Endothelial cell (in vitro differentiated cells): ENCODE measurements at regions not wholly inside any gene's neighbourhood (a gene's known extent, or its start where the extent isn't known, plus 50 kb on each side); places are given as distances from the start of the nearest gene placed in this dataset.

ENCODE experiments used
- DNase-seq: peaks from one replicate; pipeline ENCODE4 v3.0.0; 2021; ENCODE audit warnings: low spot score
- H3K27ac Mint-ChIP-seq: one replicate; pipeline ENCODE4 v1.8.0; 2021; ENCODE audit warnings: mixed read lengths, inconsistent platforms; ENCODE audit not compliant: unreplicated experiment
- H3K27me3 Mint-ChIP-seq: one replicate; pipeline ENCODE4 v1.8.0; 2021; ENCODE audit warnings: mild to moderate bottlenecking, moderate library complexity, mixed read lengths, inconsistent platforms; ENCODE audit not compliant: unreplicated experiment
- H3K36me3 Mint-ChIP-seq: one replicate; pipeline ENCODE4 v1.8.0; 2021; ENCODE audit warnings: mild to moderate bottlenecking, low read depth, mixed read lengths, inconsistent platforms; ENCODE audit not compliant: unreplicated experiment
- H3K4me1 Mint-ChIP-seq: one replicate; pipeline ENCODE4 v1.8.0; 2021; ENCODE audit warnings: mild to moderate bottlenecking, mixed read lengths, inconsistent platforms; ENCODE audit not compliant: unreplicated experiment
- H3K4me3 Mint-ChIP-seq: one replicate; pipeline ENCODE4 v1.8.0; 2021; ENCODE audit warnings: mild to moderate bottlenecking, mixed read lengths, inconsistent platforms; ENCODE audit not compliant: unreplicated experiment
- H3K9me3 Mint-ChIP-seq: one replicate; pipeline ENCODE4 v1.8.0; 2021; ENCODE audit warnings: mixed read lengths, inconsistent platforms; ENCODE audit not compliant: unreplicated experiment
- CTCF ChIP-seq: fragments of 200-600 bp; sonication (generic); IDR thresholded peaks from one replicate; pipeline ENCODE4 v1.5.0; 2021; ENCODE audit warnings: antibody characterized with exemption; ENCODE audit not compliant: unreplicated experiment

DNA sequence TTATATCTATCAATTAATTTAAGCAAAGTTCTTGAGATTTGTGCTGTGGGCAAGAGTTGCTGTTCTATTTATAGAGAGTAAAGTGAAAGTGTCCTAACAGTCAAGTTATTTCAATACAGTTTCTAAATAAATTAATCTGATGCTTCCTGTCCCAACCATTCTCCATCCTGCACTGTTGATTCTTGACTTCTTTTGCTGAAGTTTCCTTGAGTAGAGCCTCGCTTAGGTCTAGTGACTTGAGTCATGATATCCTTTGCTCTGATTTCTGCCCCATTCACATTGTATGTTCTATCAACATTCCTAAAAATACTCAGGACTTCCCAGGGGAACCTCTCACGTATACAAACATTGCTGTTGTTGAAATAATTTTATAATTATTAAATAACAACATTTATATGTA is 498.4 kb upstream of the ALCAM start:
- H3K9me3 Mint-ChIP-seq: no peaks in the 10 kb centered on the region
- no peaks in the 10 kb centered on the region for H3K27me3 Mint-ChIP-seq
- no peaks in the 10 kb centered on the region for H3K36me3 Mint-ChIP-seq
- TF ChIP-seq CTCF: no peak
- no peak for DNase-seq
- no peaks in the 10 kb centered on the region for H3K4me1 Mint-ChIP-seq
- H3K4me3 Mint-ChIP-seq: no peak overlapping the region
- no peak overlapping the region for H3K27ac Mint-ChIP-seq

- Mint-ChIP-seq H3K27me3 (no peaks in the 10 kb centered on the region), H3K4me1 (no peaks in the 10 kb centered on the region), H3K9me3 (no peaks in the 10 kb centered on the region), H3K27ac (no peak overlapping the region), H3K36me3 (no peaks in the 10 kb centered on the region), H3K4me3 (no peak overlapping the region)
- no peak for TF ChIP-seq CTCF
- DNase-seq: no peak
Measured at GRCh38 chr3:104870276-104870675, 496.4 kb upstream of the ALCAM start.

DNA sequence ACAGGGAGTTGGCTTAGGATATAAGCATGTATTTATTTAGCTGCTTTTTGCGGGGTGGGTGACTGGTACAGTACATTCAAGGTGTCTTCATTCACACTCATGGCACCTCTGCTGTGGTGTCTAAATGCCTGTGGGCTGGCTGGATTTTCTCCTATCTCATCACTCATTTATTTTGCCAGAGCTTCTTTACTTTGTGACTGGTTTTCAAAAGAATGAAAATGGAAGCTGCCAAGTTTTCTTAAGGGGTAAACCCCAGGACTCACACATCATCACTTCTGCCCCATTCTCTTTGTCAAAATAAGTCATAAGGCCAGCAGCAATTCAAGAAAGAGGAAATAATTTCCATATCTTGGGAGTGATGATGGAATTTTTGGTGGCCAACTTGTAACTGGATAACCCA is 493.4 kb upstream of the ALCAM start:
- no peak overlapping the region for H3K4me3 Mint-ChIP-seq
- TF ChIP-seq CTCF: no peak
- no peaks in the 10 kb centered on the region for H3K9me3 Mint-ChIP-seq
- DNase-seq: no peak
- no peaks in the 10 kb centered on the region for H3K36me3 Mint-ChIP-seq
- no peak overlapping the region for H3K27ac Mint-ChIP-seq
- H3K4me1 Mint-ChIP-seq: no peaks in the 10 kb centered on the region
- peaks cover 1% of the 10 kb centered on the region for H3K27me3 Mint-ChIP-seq

- no peak for DNase-seq
- peaks cover 1% of the 10 kb centered on the region for H3K27me3 Mint-ChIP-seq
- H3K36me3 Mint-ChIP-seq: no peaks in the 10 kb centered on the region
- TF ChIP-seq CTCF: no peak
- no peak overlapping the region for H3K27ac Mint-ChIP-seq
- no peaks in the 10 kb centered on the region for H3K9me3 Mint-ChIP-seq
- H3K4me3 Mint-ChIP-seq: no peak overlapping the region
- no peaks in the 10 kb centered on the region for H3K4me1 Mint-ChIP-seq
Measured at GRCh38 chr3:104878395-104878794, 488.3 kb upstream of the ALCAM start.

DNA sequence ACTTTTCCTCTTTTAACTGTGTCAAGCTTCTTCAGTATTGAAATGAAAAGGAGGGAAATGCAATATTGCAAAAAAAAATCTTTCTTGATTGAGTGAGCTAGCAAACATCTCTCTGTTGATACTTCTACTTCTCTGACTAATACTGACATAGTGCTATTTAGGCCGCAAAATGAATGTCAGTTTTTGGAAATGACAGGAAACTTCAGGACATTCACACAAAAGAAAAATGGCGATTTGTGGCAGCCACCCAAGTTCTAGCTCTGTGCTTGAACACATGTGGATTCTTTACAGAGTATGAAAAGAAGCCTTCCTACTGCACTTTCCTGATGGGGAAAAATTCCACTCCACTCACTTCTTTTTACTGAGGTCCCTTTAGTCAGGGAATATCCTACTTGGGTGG is 486.8 kb upstream of the ALCAM start:
- Mint-ChIP-seq H3K27ac (no peak overlapping the region), H3K27me3 (peaks cover 1% of the 10 kb centered on the region), H3K4me1 (no peaks in the 10 kb centered on the region), H3K4me3 (no peak overlapping the region), H3K36me3 (no peaks in the 10 kb centered on the region), H3K9me3 (no peaks in the 10 kb centered on the region)
- TF ChIP-seq CTCF: no peak
- no peak for DNase-seq
